Transverse colon (tissue), 4 donors: ENCODE measurements at regions not wholly inside any gene's neighbourhood (a gene's known extent, or its start where the extent isn't known, plus 50 kb on each side); places are given as distances from the start of the nearest gene placed in this dataset.

Source experiments
- EP300 ChIP-seq: sonication (generic); formaldehyde crosslinking; IDR thresholded peaks from one replicate; pipeline ENCODE4 v1.6.1; 2017; ENCODE audit warnings: antibody characterized with exemption, low read depth
- POLR2A ChIP-seq: fragments of 450-650 bp; IDR thresholded peaks from one replicate; pipeline ENCODE4 v1.6.1; 2016; ENCODE audit warnings: antibody characterized with exemption, mild to moderate bottlenecking, moderate library complexity
- POLR2AphosphoS5 ChIP-seq, 3 donors: sonication (generic); formaldehyde crosslinking; IDR thresholded peaks; one replicate each; pipeline ENCODE4 v1.6.1; 2016; ENCODE audit warnings: antibody characterized with exemption in 3 of 3
- TF ChIP-seq, protein P1 (sequence below), 5 experiments: fragments of 200-600 bp in 3 of 5; fragments of 450-650 bp in 2 of 5; sonication (generic) in 3 of 5; IDR thresholded peaks; 1 replicate in 2 of 5; 2 replicates in 3 of 5; pipeline ENCODE4 v1.5.1; 2016 to 2017; ENCODE audit warnings: antibody characterized with exemption in 5 of 5, inconsistent platforms in 3 of 5, mild to moderate bottlenecking in 2 of 5, moderate library complexity in 1 of 5

DNA sequence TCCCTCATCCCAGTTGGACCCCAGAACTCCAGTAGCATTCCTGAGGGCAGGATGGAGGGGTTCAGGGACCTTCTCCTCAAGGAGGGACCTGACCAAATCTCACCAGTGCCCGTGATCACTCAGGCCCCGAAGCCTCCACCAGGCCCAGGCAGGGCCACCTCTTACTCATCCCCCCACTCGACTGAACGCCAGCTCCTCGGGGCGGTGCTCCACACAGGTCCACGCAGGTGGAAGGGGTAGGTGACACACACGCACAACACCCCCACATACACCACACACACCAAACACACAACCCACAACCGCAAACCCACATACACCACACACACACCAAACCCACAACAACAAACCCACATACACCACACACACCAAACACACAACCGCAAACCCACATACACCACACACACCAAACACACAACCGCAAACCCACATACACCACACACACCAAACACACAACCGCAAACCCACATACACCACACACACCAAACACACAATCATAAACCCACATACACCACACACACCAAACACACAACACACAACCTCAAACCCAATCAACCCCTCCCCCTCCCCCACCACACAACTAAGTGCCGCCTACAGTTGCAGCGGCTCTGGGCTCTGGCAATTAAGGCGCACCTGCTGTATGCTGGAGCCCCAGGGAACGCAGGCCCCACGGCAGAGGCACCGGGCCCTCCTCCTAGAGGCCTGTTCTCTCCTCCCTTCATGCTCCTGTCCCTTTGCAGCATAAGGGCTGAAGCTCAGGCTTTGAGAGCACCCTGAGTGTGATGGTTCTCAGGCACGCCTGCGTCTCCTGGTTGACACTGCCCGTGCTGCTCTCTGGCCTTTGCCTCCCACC is 1318.1 kb downstream of the TBC1D22A start:
- TF ChIP-seq POLR2AphosphoS5 (IDR thresholded peaks at IDR 0.05) (no peak), POLR2A (no peak), EP300 (no peak)
- TF ChIP-seq, protein P1, sequence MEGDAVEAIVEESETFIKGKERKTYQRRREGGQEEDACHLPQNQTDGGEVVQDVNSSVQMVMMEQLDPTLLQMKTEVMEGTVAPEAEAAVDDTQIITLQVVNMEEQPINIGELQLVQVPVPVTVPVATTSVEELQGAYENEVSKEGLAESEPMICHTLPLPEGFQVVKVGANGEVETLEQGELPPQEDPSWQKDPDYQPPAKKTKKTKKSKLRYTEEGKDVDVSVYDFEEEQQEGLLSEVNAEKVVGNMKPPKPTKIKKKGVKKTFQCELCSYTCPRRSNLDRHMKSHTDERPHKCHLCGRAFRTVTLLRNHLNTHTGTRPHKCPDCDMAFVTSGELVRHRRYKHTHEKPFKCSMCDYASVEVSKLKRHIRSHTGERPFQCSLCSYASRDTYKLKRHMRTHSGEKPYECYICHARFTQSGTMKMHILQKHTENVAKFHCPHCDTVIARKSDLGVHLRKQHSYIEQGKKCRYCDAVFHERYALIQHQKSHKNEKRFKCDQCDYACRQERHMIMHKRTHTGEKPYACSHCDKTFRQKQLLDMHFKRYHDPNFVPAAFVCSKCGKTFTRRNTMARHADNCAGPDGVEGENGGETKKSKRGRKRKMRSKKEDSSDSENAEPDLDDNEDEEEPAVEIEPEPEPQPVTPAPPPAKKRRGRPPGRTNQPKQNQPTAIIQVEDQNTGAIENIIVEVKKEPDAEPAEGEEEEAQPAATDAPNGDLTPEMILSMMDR (IDR thresholded peaks at IDR 0.05) = no peak
